GM18907 (cell line): ENCODE measurements at regions not wholly inside any gene's neighbourhood (a gene's known extent, or its start where the extent isn't known, plus 50 kb on each side); places are given as distances from the start of the nearest gene placed in this dataset.
"Not testable (repeated sequence)": the region's sequence is repeated elsewhere in the genome, so short reads cannot be mapped to it uniquely, and the experiment has no call there.

Experiments used
- ATAC-seq: cut with Tn5 transposase; IDR thresholded peaks from one replicate; pipeline ENCODE4 v1.9.1; 2021; ENCODE audit warnings: mild to moderate bottlenecking, moderate library complexity; ENCODE audit not compliant: unreplicated experiment

DNA sequence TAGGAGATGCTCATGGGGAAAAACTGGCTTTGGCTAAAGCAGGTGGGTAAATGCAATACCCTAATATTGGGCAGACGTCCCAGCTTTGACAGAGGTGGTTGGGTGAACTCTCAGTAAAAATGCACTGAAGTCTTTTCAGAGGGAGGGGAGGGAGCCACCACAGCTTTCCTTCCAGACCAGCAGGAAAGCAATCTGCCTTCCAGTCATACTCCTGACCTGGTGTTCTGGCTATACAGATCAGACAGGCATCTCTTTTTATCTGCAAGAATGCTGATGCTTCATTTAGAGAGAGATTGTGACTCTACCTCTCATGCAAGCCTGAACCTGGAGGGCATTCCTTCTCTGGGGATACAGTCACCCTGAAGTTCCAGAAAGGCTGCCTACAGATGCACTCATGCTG, 52.6 kb upstream of the ICA1 start:
- ATAC-seq: no peak

DNA sequence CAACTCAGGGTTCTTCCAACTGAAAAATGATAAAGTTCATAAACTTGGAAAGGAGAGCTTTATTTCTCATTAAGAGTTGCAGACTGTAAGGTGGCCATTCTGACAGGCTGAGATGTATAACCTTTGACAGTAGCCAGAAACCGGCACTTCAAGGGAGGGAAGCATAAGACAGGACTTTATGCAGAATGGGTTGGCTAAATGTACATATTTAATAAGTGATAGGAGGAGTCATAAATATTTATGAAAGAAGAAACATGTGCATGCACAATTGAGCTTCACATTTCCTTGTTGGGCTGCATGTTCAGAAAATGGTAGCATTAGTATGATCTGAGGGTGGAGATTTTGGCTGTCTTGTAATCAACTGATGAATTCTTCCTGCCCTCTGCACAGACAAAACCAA, 57.1 kb upstream of the ICA1 start:
- ATAC-seq: no peak

DNA sequence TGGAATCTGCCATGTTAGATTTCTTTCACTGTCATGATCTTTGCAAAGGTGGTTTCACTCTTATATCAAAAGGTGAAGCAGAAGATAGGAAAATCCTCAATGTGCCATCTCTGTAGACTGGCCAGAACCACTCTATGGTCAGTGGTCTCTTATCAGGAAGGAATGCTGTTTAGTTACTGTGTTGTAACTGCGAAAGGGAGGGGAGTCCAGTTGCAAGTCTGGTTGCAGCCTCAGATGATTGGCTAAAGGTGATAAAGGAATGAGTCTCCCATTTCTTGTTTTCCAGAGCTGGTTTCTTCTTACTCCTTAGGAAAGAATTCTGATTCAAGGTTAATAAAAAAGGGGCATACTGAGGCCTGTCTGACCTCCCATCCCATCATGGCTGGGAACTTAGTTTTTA, 58.2 kb upstream of the ICA1 start:
- no peak for ATAC-seq

DNA sequence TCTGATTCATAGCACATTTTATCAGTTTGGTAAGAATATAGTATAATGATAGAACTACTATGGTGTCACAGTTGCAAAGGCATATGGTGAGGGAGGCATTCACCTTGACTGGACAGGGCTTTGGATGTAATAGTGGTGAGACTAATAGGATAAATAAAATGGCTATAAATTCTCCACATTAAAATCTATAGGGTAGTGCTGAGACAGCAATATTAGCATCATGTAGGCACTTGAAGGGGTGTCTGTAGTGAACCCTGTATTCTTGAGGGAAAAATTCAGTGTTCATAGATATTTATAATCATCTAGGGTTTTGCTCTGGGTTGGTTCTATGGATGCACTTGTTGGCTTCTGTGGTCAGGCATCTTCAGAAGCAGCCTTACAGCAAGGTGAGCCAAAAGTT, 59.3 kb upstream of the ICA1 start:
- ATAC-seq: no peak

DNA sequence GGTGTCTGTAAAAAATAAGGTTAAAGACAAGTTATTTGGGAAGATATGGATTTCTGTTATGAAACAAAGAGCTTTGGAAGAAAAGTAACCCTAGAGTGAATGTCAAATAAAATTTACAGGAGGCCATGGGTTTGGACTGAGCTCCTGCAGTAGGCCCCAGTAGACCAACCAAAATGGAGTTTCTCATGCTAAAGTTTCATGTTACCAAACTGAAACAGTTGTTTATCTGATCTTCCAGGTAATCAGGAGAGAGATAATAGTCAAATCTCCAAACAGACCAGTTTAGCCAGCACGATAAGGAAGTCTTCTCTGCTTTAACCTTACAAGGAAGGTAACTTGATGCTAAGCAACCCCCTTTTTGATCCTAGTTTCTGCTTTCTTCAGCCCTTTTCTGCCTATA, 60.7 kb upstream of the ICA1 start:
- ATAC-seq: no peak

DNA sequence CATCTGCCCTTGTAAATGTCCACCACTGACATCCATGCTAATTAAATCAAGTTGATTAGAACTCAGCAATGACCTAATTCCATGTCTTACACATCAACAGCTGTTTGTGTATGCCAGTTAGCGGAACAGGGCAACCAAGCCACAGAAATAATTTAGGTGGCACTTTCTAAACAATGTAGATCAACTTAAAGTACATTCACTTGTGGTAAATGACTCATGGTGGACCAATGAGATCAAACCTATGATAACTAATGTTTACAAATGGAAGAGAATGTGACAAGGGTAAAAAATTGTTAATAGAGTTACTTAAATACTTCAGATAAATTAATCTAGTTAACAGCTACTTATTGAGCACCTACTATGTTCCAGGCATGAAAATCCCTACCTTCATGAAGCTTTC, 63.1 kb upstream of the ICA1 start:
- ATAC-seq: no peak

DNA sequence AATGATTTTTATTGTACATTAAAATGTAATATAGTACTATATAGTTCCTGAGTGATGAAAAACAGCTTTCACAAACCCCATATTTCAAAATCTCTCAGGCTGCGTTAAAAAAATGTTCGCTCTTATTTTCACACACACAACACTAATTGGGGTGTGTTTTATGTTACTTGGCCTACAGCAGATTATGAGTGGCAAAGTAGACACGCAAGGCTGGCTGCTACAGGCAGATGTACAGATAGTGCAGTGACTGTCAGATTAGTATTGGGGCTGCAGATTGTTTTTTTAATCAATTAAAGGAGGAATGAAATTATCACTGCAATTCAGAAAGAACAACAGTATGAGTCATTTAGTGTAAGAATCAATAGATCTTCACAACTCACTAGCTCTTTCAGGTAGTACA, 65.2 kb upstream of the ICA1 start:
- ATAC-seq: no peak

DNA sequence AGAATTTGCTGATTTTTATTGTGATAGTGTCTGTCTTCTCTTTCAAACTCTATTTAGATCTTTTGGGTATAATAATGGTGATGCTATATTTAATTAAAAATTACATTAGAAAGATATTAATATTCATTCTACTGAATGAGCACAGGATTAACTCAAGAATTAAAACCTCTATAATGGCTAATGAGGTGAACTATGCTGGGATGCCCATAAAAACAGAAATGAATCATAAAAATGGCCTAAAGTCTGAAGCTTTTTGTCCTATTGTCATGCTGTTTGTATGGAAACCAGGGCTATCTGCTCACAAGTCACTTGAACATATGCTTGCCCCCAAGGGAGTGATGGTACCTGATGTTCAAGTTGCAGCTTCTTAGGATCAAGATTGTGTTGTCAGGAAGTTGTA, 76.2 kb upstream of the ICA1 start:
- ATAC-seq: no peak

DNA sequence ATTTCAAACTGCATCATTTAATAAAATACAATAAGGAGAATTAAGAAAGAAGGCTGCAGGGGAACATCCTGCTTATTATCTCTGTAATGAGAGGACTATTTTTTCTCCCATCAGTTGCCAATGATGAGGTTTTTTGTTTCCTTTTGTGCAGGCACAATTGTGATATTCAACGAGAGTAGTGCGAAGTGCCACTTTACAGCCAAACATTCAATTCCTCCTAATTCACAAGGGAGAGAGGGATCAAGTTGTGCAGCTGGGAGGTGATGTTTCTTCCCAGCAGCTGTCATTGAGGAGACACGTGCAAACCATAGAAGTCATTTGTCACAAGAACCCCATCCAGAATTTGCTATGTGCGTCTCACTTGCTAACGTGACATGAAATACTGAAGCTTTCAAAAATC, 81.6 kb upstream of the ICA1 start:
- ATAC-seq: no peak

DNA sequence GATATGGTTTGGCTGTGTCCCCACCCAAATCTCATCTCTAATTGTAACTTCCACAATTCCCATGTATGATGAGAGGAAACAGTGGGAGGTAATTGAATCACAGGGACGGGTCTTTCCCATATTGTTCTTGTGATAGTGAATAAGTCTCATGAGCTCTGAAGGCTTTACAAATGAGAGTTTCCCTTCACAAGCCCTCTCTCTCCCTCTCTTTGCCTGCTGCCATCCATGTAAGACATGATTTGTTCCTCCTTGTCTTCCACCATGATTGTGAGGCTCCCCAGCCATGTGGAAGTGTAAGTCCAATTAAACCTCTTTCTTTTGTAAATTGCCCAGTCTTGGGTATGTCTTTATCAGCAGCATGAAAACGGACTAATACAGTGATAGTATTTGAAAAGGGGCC, 85.4 kb upstream of the ICA1 start:
- ATAC-seq: not testable (repeated sequence)

DNA sequence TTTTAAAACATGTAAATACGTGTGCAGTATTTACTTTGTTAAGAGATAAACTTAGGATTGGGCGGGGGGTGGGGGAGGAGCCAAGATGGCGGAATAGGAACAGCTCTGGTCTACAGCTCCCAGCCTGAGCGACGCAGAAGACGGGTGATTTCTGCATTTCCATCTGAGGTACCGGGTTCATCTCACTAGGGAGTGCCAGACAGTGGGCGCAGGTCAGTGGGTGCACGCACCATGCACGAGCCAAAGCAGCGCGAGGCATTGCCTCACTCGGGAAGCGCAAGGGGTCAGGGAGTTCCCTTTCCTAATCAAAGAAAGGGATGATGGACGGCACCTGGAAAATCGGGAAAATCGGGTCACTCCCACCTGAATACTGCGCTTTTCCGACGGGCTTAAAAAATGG, 81.8 kb upstream of the NXPH1 start:
- ATAC-seq: not testable (repeated sequence)

DNA sequence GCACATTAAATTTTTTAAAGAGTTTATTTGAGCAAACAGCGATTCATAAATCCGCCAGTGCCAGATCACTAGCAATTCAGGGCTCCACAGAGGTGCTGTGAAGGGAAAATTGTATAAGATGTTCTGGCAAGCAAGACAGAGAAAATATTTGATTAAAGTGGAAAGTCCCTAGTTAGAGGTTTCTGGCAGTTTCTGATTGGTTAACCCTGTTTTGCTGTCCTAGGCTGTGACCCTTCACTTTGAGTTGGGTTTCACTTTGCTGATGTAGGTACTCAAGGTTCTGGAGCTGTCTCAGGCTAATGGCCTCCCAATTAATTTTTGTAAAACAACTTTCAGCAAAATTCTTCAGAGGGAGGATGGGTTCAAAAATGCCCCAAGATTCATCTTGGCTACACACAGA, 79.4 kb upstream of the NXPH1 start:
- ATAC-seq: peak; percentile 74

DNA sequence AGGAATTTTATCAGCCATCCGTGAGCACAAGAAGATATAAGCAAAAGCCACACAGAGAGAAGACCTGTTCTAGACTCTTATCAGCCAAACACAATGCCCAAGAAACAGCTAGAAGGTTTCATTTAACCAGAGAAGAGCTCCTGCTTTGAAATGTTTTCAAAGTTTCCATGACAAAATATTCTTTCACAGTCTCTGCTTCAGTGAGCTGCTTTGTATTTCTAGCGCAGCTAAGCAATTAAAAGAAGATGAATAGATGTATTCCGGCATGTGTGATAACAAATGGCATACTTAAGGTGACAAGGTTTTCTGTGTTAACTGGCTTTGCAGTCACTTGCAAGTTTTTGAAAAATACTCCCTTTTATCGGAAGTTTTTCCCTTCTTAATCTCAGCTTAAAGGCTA, 78.9 kb upstream of the NXPH1 start:
- no peak for ATAC-seq

DNA sequence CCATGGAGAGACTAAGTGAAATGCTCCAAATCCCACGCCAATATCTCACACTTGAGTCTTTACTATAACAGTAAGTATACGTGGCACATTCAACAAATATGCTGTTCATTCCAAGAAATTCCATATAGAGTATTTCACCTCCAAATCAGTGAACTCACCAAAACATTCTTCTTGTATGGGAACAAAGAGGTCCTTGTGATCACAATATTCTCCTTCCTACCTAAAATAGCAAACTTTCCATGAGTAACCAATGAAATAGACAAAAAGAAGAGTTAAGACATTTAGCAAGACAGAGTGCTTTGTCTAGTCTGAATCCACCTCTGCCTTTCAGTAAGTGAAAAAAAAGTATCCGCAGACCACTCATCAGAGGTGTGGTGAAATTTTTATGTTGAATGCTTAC, 77.3 kb upstream of the NXPH1 start:
- no peak for ATAC-seq

DNA sequence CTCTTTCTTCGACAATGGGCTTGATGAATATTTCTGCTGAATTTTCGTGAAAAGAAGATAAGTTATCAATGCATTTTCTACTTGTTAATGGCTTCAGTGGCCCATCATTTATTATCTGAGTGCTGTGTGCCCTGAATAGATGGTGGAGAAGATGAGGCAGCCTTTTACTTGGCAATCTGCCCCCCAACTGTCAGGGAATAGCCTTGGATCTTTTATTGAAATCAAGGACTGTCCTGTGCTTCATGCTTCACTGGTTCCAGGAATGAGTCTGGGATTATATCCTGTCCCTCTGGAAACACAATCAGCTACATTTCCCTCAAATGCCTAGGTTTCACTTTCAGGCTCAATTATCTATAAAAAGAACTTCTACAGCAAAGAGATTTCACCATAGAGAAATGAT, 75.9 kb upstream of the NXPH1 start:
- ATAC-seq: no peak

DNA sequence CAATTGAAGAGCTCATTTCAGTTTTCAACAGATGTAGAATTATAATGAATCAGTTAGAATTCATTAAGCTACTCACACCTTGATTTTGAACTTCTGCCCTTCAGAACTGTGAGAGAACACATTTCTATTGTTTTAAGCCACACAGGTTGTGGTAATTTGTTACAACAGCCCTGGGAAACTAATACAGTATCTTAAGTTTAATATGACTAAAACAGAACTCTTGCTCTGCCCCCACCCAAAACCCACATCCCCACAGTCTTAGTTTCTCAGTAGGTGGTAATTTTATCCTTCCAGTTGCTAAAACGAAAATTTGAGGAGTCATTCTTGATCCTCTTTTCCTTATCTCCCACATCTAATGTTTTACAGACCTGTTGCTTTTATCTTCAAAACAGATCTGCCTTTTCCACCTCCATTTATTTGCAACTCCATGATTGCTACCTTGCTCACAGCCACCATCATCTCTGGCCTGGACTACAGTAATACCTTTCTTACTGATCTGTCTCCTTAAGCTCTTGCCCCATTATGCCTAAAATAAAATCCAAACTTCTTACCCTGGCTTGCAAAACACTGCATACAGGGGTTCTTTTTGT, 72.8 kb upstream of the NXPH1 start:
- no peak for ATAC-seq

DNA sequence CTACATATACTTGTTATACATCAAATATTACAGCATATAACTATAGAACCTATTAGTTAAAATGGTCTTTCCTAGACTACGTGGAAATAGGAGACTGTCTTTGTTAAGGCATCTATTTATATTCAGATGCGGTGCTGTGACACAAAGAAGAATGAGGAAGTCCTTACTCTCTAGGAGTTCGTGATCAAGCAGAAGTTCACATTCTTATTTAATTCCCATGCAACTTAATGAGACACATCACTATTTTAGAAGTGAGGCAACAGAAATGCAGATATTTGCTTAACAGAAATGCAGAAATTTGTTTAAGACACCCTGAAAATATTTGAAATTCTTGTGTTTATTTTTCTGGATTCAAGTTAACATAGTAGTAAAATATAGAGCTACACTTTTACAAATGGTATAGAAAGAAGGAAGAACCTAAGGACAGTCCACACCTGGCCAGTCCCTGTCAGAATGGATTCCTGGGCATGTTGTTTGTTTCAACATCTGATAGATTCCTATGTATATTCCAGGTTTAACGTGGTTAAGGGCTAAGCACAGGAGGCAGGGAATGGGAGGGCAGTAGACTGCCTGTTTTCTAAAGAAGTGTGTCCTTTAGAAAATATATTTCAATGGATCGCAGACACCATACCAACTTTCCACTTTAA, 70.6 kb upstream of the NXPH1 start:
- ATAC-seq: no peak

DNA sequence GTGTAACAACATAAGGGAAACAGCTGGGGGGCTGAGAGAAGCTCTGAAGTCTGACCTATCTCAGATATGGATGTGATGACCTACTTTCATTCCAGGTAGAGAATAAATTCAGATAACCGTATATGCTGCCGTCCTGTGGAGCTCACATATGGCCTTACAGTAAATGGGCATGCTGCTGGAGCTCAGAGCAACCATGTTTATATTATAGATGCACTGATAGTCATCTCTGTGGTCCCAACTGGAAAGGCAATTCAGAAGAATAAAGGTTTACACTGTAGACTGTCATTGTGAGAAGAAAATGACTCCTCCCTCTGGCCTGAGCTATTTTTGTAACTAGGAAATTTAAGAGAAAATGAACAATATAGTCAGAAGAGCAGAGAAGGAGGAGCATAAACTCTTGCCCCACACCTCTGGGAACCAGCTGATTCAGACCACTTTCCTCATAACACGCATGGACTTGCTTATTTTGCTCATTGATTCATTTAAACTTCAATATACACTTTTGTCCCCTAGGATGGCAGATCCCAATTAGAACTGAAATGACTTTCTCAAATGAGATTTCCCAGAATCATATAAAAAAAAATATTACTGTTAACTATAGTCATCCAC, 69.9 kb upstream of the NXPH1 start:
- ATAC-seq: no peak

DNA sequence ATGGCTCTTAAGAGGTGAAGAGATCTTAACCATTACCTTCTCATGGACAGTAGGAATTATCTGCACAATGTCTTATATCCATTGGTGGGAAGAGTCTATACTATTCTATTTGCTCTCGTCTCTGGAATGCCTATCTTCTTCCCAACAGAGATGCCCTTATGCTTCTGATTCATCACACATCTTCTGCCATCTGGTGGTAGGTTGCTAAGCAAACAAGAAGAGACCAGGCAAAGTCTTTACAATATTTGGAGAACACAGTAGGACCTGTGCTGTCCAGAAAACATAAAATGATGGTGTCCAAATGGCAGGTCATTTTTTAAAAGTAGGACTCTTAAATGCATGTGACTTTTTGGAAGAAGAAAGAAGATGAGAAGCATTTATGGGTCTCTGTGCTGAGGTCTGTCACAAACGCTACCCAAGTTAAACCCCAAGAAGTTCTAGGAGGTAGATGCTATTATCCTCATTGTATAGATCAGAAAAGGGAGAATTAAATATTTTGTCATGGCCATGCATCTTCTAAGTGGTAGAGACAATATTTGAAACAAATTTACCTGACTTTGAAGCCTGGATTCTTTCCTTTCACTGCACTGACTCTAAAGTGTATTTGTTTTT, 67.8 kb upstream of the NXPH1 start:
- ATAC-seq: no peak

DNA sequence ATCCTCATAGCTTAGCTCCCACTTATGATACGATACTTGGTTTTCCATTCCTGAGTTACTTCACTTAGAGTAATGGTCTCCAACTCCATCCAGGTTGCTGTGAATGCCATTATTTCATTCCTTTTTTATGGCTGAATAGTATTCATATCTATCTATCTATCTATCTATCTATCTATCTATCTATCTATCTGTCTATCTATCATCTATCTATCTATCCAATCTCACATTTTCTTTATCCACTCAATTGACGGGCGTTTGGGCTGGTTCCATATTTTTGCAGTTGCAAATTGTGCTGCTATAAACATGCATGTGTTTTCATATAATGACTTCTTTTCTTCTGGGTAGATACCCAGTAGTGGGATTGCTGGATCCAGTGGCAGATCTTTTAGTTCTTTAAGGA, 65.4 kb upstream of the NXPH1 start:
- not testable (repeated sequence) for ATAC-seq

DNA sequence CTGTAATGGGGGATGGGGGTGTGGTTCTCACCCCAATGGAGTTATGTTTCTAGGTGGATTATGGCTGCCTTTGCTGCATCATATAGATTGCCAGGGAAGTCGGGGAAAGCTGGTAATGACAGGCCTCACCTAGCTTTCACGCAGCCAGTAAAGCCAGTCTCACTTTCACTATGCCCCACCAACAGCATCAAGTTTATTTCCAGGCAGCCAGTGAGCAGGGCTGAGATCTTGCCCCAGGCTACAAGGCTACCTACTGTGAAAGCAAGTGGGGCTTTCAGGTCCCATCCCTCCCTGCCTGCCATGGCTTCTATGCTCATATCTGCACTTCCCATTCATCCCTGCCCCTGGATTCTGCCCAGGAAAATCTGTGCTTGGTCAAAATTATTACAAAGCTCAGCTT, 61.7 kb upstream of the NXPH1 start:
- ATAC-seq: no peak

DNA sequence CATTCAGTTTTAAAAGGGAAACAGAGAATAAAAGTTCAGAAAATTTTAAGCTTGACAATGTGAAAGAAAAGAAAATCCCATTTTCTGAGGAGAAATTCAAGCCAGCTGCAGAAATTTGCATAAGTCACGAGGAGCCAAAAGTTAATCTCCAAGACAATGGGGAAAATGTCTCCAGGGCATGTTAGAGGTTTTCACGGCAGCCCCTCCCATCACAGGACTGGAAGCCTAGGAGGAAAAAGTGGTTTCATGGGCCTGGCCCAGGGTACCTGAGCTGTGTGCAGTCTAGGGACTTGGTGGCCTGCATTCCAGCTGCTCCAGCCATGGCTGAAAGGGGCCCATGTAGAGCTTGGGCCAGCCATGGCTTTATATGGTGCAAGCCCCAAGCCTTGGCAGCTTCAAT, 59.6 kb upstream of the NXPH1 start:
- no peak for ATAC-seq
